Vagina (tissue), 2 donors: ENCODE measurements at regions not wholly inside any gene's neighbourhood (a gene's known extent, or its start where the extent isn't known, plus 50 kb on each side); places are given as distances from the start of the nearest gene placed in this dataset.

ENCODE experiments used
- DNase-seq, 2 donors: peaks; one replicate each; pipeline ENCODE4 v3.0.0-alpha.2; 2017; ENCODE audit errors: extremely low spot score in 2 of 2
- H3K27ac ChIP-seq: fragments of 200-600 bp; sonication (generic); one replicate; pipeline ENCODE4 v1.5.1; 2019
- H3K27me3 ChIP-seq: fragments of 200-600 bp; sonication (generic); one replicate; pipeline ENCODE4 v1.5.1; 2019
- H3K36me3 ChIP-seq, 2 donors: fragments of 200-600 bp; sonication (generic); one replicate each; pipeline ENCODE4 v1.5.1; 2017 to 2019
- H3K4me1 ChIP-seq: fragments of 200-600 bp; sonication (generic); one replicate; pipeline ENCODE4 v1.5.1; 2019
- H3K4me3 ChIP-seq, 2 donors: fragments of 200-600 bp; sonication (generic); 1 replicate in 1 of 2; 2 replicates in 1 of 2; pipeline ENCODE4 v1.5.1; 2016 to 2019
- H3K9me3 ChIP-seq: fragments of 200-600 bp; sonication (generic); one replicate; pipeline ENCODE4 v1.5.1; 2019
- POLR2A ChIP-seq, 2 donors: fragments of 450-650 bp; IDR thresholded peaks; one replicate each; pipeline ENCODE4 v1.6.1; 2017; ENCODE audit warnings: antibody characterized with exemption in 2 of 2, mild to moderate bottlenecking in 2 of 2, moderate library complexity in 2 of 2
- POLR2AphosphoS5 ChIP-seq, 2 donors: sonication (generic); formaldehyde crosslinking; IDR thresholded peaks; one replicate each; pipeline ENCODE4 v1.9.0; 2017; ENCODE audit warnings: antibody characterized with exemption in 2 of 2, mild to moderate bottlenecking in 2 of 2, low read depth in 1 of 2; ENCODE audit not compliant: insufficient read depth in 1 of 2
- intact Hi-C: fragments of 100-400 bp; cut with DNase I; formaldehyde crosslinking; loops from one replicate; pipeline ENCODE4 v1.15.1; 2023
- TF ChIP-seq, protein P1 (sequence below), 3 experiments: fragments of 450-650 bp in 2 of 3; fragments of 200-600 bp in 1 of 3; sonication (generic) in 1 of 3; IDR thresholded peaks; one replicate each; pipeline ENCODE4 v1.5.1; 2017 to 2019; ENCODE audit warnings: antibody characterized with exemption in 3 of 3, mild to moderate bottlenecking in 2 of 3, moderate library complexity in 2 of 3

DNA sequence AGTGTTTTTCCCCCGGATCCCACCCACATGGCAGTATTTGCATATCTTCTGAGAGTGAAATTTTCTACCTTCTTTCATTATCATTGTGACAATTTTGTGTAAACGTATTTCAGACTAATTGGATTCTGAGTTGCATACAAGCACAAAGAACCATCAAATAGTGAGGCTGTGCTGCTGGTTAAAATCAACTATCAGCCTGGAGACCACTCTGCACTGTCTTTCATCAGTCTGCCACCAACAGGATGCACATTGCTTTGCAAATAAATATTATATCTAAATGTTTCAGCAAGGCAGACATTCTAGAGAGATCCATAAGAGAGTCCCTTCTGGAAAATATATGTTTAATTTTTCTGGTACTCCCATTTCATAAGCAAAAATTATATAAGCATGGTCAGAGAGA lies 851.8 kb downstream of the XPNPEP1 start:
- intact Hi-C loops, result no loop called here
- H3K27ac ChIP-seq, result no peak overlapping the region

DNA sequence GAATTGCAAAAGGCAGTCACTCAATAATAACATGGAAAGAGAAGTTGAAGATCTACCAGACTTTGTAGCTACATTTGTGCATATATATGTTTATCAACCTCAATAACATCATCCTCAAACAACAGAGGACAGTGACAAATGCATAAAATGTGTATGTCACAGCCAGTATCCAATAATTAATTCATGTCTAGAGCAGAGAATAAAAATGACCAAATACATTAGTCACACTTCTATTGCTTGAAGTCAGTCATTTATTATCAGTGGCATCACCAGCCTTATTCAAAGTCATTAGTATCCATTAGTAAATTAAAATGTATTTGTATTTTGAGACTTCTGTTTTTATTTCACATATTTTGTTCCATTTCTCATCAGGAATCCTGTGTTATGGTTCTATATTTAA lies 852.8 kb downstream of the XPNPEP1 start:
- no peaks in the 10 kb centered on the region for H3K36me3 ChIP-seq
- no peak overlapping the region for H3K4me3 ChIP-seq
- no peaks in the 10 kb centered on the region for H3K27me3 ChIP-seq
- H3K4me1 ChIP-seq, result no peaks in the 10 kb centered on the region
- intact Hi-C loops, result no loop called here
- no peak for DNase-seq
- TF ChIP-seq, protein P1, sequence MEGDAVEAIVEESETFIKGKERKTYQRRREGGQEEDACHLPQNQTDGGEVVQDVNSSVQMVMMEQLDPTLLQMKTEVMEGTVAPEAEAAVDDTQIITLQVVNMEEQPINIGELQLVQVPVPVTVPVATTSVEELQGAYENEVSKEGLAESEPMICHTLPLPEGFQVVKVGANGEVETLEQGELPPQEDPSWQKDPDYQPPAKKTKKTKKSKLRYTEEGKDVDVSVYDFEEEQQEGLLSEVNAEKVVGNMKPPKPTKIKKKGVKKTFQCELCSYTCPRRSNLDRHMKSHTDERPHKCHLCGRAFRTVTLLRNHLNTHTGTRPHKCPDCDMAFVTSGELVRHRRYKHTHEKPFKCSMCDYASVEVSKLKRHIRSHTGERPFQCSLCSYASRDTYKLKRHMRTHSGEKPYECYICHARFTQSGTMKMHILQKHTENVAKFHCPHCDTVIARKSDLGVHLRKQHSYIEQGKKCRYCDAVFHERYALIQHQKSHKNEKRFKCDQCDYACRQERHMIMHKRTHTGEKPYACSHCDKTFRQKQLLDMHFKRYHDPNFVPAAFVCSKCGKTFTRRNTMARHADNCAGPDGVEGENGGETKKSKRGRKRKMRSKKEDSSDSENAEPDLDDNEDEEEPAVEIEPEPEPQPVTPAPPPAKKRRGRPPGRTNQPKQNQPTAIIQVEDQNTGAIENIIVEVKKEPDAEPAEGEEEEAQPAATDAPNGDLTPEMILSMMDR (IDR thresholded peaks at IDR 0.05), result no peak
- TF ChIP-seq POLR2A (IDR thresholded peaks at IDR 0.05), result no peak
- TF ChIP-seq POLR2AphosphoS5 (IDR thresholded peaks at IDR 0.05; ENCODE audit: insufficient read depth in 1 of 2, low read depth in 1 of 2), result no peak
- no peak overlapping the region for H3K27ac ChIP-seq
- H3K9me3 ChIP-seq, result no peaks in the 10 kb centered on the region

More for the DNA sequence above, 851.8 kb downstream of the XPNPEP1 start:
- Histone ChIP-seq H3K27me3 (no peaks in the 10 kb centered on the region), H3K36me3 (no peaks in the 10 kb centered on the region), H3K4me1 (no peaks in the 10 kb centered on the region), H3K9me3 (no peaks in the 10 kb centered on the region), H3K4me3 (no peak overlapping the region)
- no peak for DNase-seq
- TF ChIP-seq POLR2A (IDR thresholded peaks at IDR 0.05), result no peak
- TF ChIP-seq POLR2AphosphoS5 (IDR thresholded peaks at IDR 0.05; ENCODE audit: insufficient read depth in 1 of 2, low read depth in 1 of 2), result no peak
- TF ChIP-seq, protein P1 (IDR thresholded peaks at IDR 0.05), result no peak

DNA sequence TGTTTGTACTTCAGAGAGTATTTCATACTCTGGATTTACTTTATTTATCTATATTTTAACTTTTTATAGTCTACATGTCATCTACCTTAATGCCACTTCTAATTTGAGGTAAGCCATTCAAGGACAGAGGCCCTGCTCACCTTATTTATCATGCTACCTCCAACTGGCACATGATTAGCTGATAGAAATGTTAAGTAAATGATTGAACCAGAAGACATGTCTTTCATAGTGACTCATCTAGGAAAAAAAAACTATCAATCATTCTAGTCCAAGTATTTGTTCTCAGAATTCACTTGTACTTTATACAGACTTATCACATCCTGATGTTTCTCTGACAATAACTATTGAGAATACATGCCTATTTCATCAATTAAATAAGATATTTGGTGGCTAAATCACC lies 856.3 kb downstream of the XPNPEP1 start:
- no peak overlapping the region for H3K4me3 ChIP-seq
- no peak for DNase-seq
- H3K4me1 ChIP-seq, result no peaks in the 10 kb centered on the region
- H3K27ac ChIP-seq, result no peak overlapping the region
- no peaks in the 10 kb centered on the region for H3K9me3 ChIP-seq
- TF ChIP-seq POLR2A (IDR thresholded peaks at IDR 0.05), result no peak
- no peak for TF ChIP-seq POLR2AphosphoS5 (IDR thresholded peaks at IDR 0.05; ENCODE audit: insufficient read depth in 1 of 2, low read depth in 1 of 2)
- TF ChIP-seq, protein P1 (IDR thresholded peaks at IDR 0.05), result no peak
- intact Hi-C loops, result no loop called here
- H3K36me3 ChIP-seq, result no peaks in the 10 kb centered on the region
- no peaks in the 10 kb centered on the region for H3K27me3 ChIP-seq

DNA sequence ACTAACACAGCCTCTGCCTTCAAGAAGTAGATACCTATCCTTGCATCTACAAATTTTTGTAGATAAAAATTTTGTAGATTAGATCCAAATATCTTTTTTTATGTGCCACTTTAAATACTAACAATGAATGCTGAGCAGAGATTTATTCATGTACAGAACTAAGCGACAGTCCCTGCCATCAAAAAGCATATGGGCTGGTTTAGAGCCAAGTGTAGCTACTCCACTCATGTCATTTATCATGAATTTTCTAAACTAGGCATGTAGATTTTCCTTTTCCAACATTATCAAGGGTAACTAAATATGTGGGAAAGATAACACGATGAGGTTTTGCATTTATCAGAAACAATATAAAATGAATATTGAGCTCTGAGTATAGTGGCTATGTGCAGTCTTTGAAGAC lies 857.5 kb downstream of the XPNPEP1 start:
- Histone ChIP-seq H3K4me3 (no peak overlapping the region), H3K4me1 (no peaks in the 10 kb centered on the region), H3K36me3 (no peaks in the 10 kb centered on the region), H3K27ac (no peak overlapping the region), H3K27me3 (no peaks in the 10 kb centered on the region), H3K9me3 (no peaks in the 10 kb centered on the region)
- DNase-seq, result no peak
- intact Hi-C loops, result no loop called here
- TF ChIP-seq POLR2AphosphoS5 (IDR thresholded peaks at IDR 0.05; ENCODE audit: insufficient read depth in 1 of 2, low read depth in 1 of 2), result no peak
- TF ChIP-seq POLR2A (IDR thresholded peaks at IDR 0.05), result no peak
- TF ChIP-seq, protein P1 (IDR thresholded peaks at IDR 0.05), result no peak

DNA sequence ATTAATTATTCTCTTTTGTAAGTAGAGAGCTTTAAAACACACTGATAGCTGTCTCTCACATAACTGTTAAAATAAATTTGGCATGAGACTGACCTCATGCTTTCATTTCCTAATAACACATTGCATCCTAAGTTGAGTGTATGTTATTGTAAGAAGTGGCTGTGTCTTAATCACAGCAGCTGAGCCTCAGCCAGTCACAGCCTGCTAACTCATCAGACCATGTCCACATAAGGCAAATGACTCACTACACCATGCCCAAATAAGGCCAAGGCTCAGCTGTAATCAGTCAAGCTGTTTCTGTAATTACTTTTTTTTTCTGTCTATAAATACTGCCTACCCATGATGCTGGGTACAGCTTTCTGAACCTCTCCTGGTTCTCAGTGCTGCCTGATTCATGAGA lies 860.9 kb downstream of the XPNPEP1 start:
- DNase-seq, result no peak
- intact Hi-C loops, result no loop called here
- Histone ChIP-seq H3K27ac (no peak overlapping the region), H3K4me1 (no peaks in the 10 kb centered on the region), H3K27me3 (no peaks in the 10 kb centered on the region), H3K9me3 (no peaks in the 10 kb centered on the region), H3K4me3 (no peak overlapping the region), H3K36me3 (no peaks in the 10 kb centered on the region)
- no peak for TF ChIP-seq POLR2A (IDR thresholded peaks at IDR 0.05)
- TF ChIP-seq, protein P1 (IDR thresholded peaks at IDR 0.05), result no peak
- TF ChIP-seq POLR2AphosphoS5 (IDR thresholded peaks at IDR 0.05; ENCODE audit: insufficient read depth in 1 of 2, low read depth in 1 of 2), result no peak
